Peyer's patch (tissue), 4 donors: ENCODE measurements at regions not wholly inside any gene's neighbourhood (a gene's known extent, or its start where the extent isn't known, plus 50 kb on each side); places are given as distances from the start of the nearest gene placed in this dataset.

Experiments used
- CTCF ChIP-seq, 6 experiments: fragments of 450-650 bp in 4 of 6; fragments of 200-600 bp in 2 of 6; sonication (generic) in 1 of 6; IDR thresholded peaks; one replicate each; pipeline ENCODE4 v1.5.1; 2017 to 2019; ENCODE audit warnings: antibody characterized with exemption in 6 of 6, mild to moderate bottlenecking in 3 of 6, moderate library complexity in 1 of 6
- POLR2A ChIP-seq, 2 donors: fragments of 450-650 bp; IDR thresholded peaks; one replicate each; pipeline ENCODE4 v1.5.1; 2017; ENCODE audit warnings: antibody characterized with exemption in 2 of 2, mild to moderate bottlenecking in 2 of 2, moderate library complexity in 2 of 2

- TF ChIP-seq CTCF (IDR thresholded peaks at IDR 0.05): no peak
- no peak for TF ChIP-seq POLR2A (IDR thresholded peaks at IDR 0.05)
Measured at GRCh38 chr19:14325863-14326262, 55.4 kb upstream of the ADGRE5 start.
